ENCODE measurements at regions not wholly inside any gene's neighbourhood (a gene's known extent, or its start where the extent isn't known, plus 50 kb on each side); places are given as distances from the start of the nearest gene placed in this dataset.
"Not testable (repeated sequence)": the region's sequence is repeated elsewhere in the genome, so short reads cannot be mapped to it uniquely, and the experiment has no call there.

GRCh38 chr6:169918239-169918953 lies 167.0 kb downstream of the ERMARD start:
- no peak for FAIRE-seq

- no peak for FAIRE-seq
Observed at GRCh38 chr6:169917153-169917552, 165.7 kb downstream of the ERMARD start.

- FAIRE-seq: no peak
Observed at GRCh38 chr6:169915769-169916550, 164.5 kb downstream of the ERMARD start.

GRCh38 chr6:169913745-169914144 lies 162.3 kb downstream of the ERMARD start:
- not testable (repeated sequence) for FAIRE-seq

- no peak for FAIRE-seq
Observed at GRCh38 chr6:169913096-169913638, 161.7 kb downstream of the ERMARD start.

- no peak for FAIRE-seq
Observed at GRCh38 chr6:169912266-169913095, 161.1 kb downstream of the ERMARD start.

- no peak for FAIRE-seq
Observed at GRCh38 chr6:169911264-169912263, 160.1 kb downstream of the ERMARD start.

GRCh38 chr6:169909113-169909512 lies 157.7 kb downstream of the ERMARD start:
- FAIRE-seq: no peak

GRCh38 chr6:169908403-169908933 lies 157.0 kb downstream of the ERMARD start:
- FAIRE-seq: no peak

GRCh38 chr6:169907419-169908115 lies 156.1 kb downstream of the ERMARD start:
- no peak for FAIRE-seq

- FAIRE-seq: no peak
Observed at GRCh38 chr6:169906688-169907418, 155.4 kb downstream of the ERMARD start.

- no peak for FAIRE-seq
Observed at GRCh38 chr6:169906004-169906687, 154.7 kb downstream of the ERMARD start.

- no peak for FAIRE-seq
Observed at GRCh38 chr6:169905041-169905807, 153.8 kb downstream of the ERMARD start.

GRCh38 chr6:169904051-169904922 lies 152.9 kb downstream of the ERMARD start:
- no peak for FAIRE-seq

- no peak for FAIRE-seq
Observed at GRCh38 chr6:169903122-169903521, 151.7 kb downstream of the ERMARD start.

GRCh38 chr6:169902604-169903003 lies 151.2 kb downstream of the ERMARD start:
- FAIRE-seq: no peak

GRCh38 chr6:169902070-169902469 lies 150.6 kb downstream of the ERMARD start:
- no peak for FAIRE-seq

Data from colon (tissue), 2 donors.